ENCODE measurements at regions not wholly inside any gene's neighbourhood (a gene's known extent, or its start where the extent isn't known, plus 50 kb on each side); places are given as distances from the start of the nearest gene placed in this dataset.

- TF ChIP-seq CTCF (IDR thresholded peaks at IDR 0.05) = no peak
- TF ChIP-seq, protein P1, sequence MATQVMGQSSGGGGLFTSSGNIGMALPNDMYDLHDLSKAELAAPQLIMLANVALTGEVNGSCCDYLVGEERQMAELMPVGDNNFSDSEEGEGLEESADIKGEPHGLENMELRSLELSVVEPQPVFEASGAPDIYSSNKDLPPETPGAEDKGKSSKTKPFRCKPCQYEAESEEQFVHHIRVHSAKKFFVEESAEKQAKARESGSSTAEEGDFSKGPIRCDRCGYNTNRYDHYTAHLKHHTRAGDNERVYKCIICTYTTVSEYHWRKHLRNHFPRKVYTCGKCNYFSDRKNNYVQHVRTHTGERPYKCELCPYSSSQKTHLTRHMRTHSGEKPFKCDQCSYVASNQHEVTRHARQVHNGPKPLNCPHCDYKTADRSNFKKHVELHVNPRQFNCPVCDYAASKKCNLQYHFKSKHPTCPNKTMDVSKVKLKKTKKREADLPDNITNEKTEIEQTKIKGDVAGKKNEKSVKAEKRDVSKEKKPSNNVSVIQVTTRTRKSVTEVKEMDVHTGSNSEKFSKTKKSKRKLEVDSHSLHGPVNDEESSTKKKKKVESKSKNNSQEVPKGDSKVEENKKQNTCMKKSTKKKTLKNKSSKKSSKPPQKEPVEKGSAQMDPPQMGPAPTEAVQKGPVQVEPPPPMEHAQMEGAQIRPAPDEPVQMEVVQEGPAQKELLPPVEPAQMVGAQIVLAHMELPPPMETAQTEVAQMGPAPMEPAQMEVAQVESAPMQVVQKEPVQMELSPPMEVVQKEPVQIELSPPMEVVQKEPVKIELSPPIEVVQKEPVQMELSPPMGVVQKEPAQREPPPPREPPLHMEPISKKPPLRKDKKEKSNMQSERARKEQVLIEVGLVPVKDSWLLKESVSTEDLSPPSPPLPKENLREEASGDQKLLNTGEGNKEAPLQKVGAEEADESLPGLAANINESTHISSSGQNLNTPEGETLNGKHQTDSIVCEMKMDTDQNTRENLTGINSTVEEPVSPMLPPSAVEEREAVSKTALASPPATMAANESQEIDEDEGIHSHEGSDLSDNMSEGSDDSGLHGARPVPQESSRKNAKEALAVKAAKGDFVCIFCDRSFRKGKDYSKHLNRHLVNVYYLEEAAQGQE (IDR thresholded peaks at IDR 0.05; ENCODE audit: insufficient read depth in 1 of 2, low read depth in 2 of 2, low read length in 1 of 2) = no peak
- no peak for TF ChIP-seq POLR2AphosphoS5 (IDR thresholded peaks at IDR 0.05; ENCODE audit: low read depth, low read length)
Observed at GRCh38 chr22:47291565-47292495, 529.4 kb downstream of the TBC1D22A start.

Data from Panc1 (cell line).